H1 (cell line): ENCODE measurements at regions not wholly inside any gene's neighbourhood (a gene's known extent, or its start where the extent isn't known, plus 50 kb on each side); places are given as distances from the start of the nearest gene placed in this dataset.

Experiments
- CHD7 ChIP-seq: fragments of 300-600 bp; sonication (generic); IDR thresholded peaks from 2 replicates; pipeline ENCODE4 v1.7.1; 2012; ENCODE audit warnings: low read length, moderate library complexity, mild to moderate bottlenecking, inconsistent platforms; ENCODE audit not compliant: insufficient replicate concordance
- EP300 ChIP-seq, 2 experiments: IDR thresholded peaks; 1 replicate in 1 of 2; 2 replicates in 1 of 2; pipeline ENCODE4 v1.6.1; 2011 to 2012; ENCODE audit warnings: low read depth in 2 of 2, low read length in 2 of 2, mild to moderate bottlenecking in 2 of 2, borderline replicate concordance in 1 of 2, inconsistent platforms in 1 of 2, moderate library complexity in 1 of 2
- GABPA ChIP-seq: IDR thresholded peaks from 2 replicates; pipeline ENCODE4 v1.6.1; 2011; ENCODE audit warnings: mild to moderate bottlenecking, low read length, moderate library complexity, borderline replicate concordance; ENCODE audit not compliant: insufficient read depth
- HDAC2 ChIP-seq, 2 experiments: fragments of 300-600 bp in 1 of 2; sonication (generic) in 1 of 2; IDR thresholded peaks; 2 replicates each; pipeline ENCODE4 v1.6.1; 2011 to 2012; ENCODE audit warnings: low read depth in 2 of 2, low read length in 2 of 2, mild to moderate bottlenecking in 2 of 2, moderate library complexity in 2 of 2, borderline replicate concordance in 1 of 2, inconsistent platforms in 1 of 2
- RFX5 ChIP-seq: IDR thresholded peaks from 2 replicates; pipeline ENCODE4 v1.6.1; 2011; ENCODE audit warnings: low read depth, low read length, improper control_type of control experiment, borderline replicate concordance
- RNF2 ChIP-seq: fragments of 200-900, 300-1000 bp; sonication (generic); IDR thresholded peaks from 2 replicates; pipeline ENCODE4 v1.7.1; 2016; ENCODE audit warnings: borderline replicate concordance, low read depth, mild to moderate bottlenecking, antibody characterized with exemption, low read length; ENCODE audit not compliant: poor library complexity, severe bottlenecking; ENCODE audit errors: missing control alignments
- TBP ChIP-seq: IDR thresholded peaks from 2 replicates; pipeline ENCODE4 v1.6.1; 2011; ENCODE audit warnings: low read depth, low read length, improper control_type of control experiment

- TF ChIP-seq CHD7: no peak
- TF ChIP-seq HDAC2 (IDR thresholded peaks at IDR 0.05; ENCODE audit: borderline replicate concordance in 1 of 2, low read depth in 2 of 2, low read length in 2 of 2): no peak
- no peak for TF ChIP-seq GABPA
- no peak for TF ChIP-seq RNF2
- TF ChIP-seq TBP: no peak
- TF ChIP-seq EP300 (IDR thresholded peaks at IDR 0.05; ENCODE audit: borderline replicate concordance in 1 of 2, low read depth in 2 of 2, low read length in 2 of 2): no peak
- TF ChIP-seq RFX5: no peak
These were observed 231.6 kb upstream of the ETAA1 start (continued) for GRCh38 chr2:67165523-67165990.
